ENCODE measurements at regions not wholly inside any gene's neighbourhood (a gene's known extent, or its start where the extent isn't known, plus 50 kb on each side); places are given as distances from the start of the nearest gene placed in this dataset.
"Not testable (repeated sequence)": the region's sequence is repeated elsewhere in the genome, so short reads cannot be mapped to it uniquely, and the experiment has no call there.

DNA sequence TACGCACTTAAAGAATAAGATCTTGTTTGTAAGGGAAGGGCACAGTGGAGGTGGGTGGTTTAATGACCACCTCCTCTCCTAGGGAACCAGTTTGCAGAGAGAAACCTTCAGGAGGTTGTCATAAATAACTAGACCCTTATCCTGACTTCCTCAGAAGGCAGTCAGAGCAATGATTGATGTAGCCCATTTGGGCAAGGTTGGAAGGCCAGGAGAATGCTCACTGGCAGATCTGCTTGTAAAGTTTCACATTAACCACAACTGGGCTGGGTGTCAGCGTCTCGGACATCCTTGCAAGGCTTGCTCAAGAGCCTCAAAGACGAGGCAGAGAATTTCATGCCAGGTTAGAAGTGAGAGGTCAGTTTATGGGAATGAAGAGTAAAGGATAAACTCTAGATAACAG lies 87.6 kb upstream of the TRABD2B start:
- no peak for DNase-seq (ENCODE audit: low spot score)

DNA sequence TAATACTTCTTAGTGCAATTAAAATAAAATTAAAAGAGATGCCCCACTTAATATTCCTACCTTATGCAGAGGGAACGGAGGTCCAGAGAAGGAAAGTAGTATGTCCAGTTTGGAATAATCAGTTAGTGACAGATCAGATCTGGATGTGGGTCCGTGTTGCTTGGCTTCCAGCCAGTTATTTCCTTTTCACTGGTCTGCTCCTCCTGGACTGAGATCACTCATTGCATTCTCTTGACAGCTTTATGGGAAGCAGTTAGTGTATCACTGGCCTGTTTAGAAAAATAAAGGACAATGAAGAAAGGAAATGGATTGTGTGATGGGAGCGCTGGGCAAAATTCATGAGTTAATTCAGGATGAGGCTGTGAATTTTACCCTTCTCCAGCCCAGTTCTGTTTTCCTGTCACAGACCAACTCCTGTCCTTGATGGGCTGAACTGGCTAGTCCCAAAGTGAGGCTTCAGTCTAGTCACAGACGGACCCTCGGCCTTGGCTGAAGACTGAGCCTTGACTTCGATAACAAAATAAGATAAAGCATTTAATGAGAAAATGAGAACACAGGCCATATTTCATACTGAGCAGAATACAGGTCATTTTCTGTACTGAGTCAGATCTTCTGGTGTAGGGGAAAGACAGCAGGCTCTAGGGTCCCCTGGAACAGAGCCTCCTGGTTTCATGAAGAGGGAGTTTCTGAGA lies 85.2 kb upstream of the TRABD2B start:
- DNase-seq (ENCODE audit: low spot score): no peak

DNA sequence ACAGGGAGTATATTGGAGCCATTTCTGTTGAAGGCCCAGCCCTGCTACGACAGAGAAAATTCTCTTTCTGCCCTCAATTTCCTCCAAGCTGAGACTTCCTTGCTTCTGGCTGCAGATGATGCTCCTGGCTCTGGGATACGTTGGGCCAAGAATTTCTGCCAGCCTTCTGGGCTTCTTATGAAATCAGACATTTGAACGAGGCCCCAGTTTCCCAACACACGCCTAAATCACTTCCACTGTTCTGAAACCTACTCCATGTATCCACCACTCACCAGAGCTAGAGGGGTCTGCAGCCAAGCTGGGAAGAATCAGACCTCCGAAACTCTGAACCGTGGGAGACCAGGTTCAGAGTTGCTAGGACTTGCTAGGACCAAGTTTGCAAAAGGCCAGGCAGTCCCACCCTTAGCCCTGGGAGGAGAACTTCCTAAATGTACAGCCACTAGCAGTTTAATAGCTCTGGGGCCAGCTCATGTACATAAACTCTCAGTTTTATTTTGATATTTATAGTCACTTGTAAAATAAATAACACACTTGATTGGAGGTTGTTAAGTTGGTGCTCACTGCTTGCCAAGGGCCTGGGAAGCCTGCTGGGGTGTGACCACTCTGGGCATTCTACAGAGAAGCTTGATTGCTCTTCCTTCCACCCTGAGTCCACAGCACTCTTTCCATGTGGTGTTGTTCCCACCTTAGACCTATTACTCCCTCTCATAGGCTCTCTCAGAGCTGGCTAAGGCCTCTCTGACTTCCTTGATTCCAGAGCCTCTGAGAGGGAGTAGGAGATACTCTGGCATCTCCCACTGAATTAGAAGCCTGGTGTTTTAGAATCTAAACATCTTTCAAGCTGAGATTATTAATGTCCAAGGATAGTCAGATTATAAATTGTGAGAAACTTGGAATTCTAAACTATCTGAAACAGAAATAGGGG lies 83.4 kb upstream of the TRABD2B start:
- no peak for DNase-seq (ENCODE audit: low spot score)

DNA sequence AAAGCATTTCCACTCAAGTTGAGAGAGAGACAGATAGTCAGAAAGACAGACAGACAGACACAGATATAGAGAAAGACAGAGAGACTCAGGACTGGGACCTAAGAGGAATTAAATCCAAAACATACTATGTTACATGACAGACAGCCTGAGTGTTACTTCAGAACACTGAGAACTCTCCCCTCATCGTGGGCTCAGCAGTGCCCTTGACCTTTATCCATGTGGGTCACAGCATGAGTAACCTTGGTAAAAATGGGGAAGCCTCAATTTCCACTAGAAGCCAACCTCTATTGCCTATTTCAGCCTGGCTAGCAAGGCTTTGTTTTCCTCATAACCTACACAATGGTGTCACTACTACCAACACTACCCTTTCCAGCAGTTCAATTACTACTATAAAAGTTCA lies 81.9 kb upstream of the TRABD2B start:
- no peak for DNase-seq (ENCODE audit: low spot score)

DNA sequence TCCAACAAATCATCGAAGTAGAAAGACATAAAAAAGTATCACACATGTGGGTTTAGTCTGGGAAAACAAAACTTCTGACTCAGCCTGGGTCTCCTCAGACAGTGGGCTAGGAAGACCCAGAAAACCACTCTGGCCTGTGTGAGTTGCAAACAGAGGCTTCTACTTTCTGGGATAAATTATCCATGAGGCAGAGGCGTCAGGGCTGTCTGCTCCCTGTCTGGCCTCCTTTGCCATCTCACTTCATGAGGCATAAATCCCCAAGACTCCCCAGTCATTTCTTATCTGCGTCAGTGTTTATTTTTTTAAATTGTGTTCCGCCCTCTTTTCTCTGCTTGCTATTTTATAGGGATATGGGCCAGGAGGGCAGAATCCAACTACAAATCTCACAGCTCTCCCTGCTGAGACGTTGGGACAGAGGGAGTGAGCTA lies 80.6 kb upstream of the TRABD2B start:
- no peak for DNase-seq (ENCODE audit: low spot score)

DNA sequence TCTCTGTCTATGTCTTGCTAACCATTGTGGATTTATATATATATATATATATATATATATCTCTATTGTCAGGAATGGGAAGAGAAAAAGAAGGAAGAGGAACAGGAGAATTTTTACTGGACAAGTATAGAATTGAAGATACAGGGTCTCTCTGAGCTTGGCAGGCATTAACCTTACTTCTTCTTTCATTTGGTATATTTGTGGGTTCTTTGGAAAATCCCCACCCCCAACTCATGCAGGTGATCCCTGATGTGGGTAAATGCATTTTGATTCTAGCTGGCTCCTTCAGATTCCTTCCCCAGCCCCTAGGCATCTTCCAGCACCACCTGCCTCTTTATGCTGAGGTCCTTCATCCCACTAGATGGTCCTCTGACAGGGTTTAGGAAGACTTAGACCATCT lies 78.8 kb upstream of the TRABD2B start:
- no peak for DNase-seq (ENCODE audit: low spot score)

DNA sequence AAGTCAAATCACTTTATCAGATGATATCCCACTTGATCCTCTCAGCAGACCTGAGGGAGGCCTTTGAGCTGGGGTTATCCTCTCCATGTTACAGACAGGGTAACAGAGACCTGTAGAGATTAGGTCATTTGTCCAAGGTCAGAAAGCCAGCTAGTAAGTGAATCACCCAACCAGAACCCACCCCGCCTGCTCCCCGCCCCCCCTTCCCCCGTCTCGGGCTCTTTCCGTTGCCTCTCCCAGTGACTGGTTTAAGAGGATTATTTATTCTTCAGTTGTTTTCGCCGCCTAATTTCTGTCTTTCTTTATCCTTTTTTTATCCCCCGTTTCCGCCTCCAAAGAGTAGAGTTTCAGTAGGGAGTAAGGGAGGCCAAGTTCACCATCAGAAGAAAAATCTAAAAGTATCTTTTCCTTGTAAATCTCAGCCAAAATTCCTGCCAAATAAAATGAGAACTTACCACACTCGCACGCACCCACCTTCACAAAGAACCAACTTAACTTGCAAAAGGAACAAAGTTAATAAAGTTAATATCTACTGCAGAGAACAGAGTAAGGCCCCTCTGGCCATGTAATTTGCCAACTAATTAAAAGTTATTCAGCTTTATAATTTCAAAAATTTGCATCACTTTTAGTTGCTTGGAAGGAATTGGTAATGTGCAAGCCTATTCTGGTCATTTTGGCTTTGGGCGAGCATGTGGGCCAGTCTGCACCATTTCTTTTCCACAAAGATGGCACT lies 76.8 kb upstream of the TRABD2B start:
- no peak for DNase-seq (ENCODE audit: low spot score)

DNA sequence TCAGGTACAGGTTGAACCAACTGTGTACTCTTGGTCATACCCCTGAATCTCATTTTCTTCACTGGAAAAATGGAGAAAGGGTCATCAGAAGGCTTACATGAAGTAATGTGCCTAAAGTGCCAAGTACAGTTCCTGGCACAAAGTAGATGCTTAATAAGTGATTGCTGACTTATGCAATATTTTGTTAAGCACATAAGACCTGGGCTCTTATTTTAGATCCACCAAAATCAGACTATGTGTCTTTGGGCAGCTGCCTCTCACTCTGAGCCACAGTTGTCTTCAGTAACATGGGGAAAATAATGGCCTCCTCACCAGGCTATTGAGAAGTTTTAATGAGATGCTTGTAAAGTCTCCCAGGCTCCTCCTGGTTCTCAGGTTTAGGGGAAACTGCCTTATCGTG lies 74.3 kb upstream of the TRABD2B start:
- DNase-seq (ENCODE audit: low spot score): no peak

DNA sequence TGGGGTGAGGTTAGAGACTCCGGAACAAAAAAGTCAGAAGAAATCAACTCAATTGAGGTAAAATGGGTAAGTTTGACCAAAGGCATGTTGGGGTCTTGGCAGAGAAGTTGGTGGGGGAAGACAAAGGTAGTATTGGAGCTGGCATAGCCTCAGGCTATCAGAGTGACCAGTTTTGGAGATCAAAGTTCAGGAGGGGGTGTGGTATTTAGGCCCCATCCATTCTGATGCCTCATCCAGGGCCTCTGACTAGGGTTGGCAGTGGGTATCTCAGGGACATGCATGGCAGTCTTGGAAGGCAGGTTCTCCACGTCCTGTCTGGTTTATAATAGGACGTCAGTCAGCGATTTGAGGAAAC lies 73.2 kb upstream of the TRABD2B start:
- no peak for DNase-seq (ENCODE audit: low spot score)

DNA sequence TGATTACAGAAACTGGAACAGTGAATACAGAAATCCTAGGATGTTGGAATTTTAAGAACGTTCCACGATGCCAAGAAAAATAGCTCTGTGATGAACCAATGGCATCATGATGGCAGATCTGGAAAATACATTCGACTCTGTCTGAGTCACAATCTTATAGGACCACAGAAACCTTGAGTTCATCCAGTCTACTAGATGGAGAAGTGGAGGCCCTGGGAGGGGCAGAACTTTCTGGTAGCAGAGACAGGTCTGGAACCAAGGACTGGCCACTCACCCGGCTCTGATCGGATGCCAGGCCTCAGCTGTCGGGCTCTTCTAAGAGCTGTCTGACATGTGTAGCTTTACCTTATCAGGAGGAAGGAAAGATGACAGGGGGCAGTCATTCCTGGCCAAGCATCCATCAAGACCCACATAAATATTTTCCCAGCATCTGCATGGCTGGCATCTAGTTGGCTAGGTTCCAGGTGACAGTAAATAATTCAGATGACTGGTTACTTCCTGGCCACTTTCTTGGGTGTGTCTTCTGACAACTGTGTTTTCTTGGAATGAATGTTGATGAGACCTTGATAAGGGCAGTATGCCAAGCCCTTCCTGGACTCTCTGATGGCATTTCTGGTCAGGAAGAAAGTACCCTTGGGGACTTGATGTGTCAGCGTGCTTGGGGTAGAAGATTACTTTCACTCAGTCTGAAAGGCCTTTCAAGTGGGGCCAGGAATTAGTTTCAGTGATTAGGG lies 72.6 kb upstream of the TRABD2B start:
- no peak for DNase-seq (ENCODE audit: low spot score)

DNA sequence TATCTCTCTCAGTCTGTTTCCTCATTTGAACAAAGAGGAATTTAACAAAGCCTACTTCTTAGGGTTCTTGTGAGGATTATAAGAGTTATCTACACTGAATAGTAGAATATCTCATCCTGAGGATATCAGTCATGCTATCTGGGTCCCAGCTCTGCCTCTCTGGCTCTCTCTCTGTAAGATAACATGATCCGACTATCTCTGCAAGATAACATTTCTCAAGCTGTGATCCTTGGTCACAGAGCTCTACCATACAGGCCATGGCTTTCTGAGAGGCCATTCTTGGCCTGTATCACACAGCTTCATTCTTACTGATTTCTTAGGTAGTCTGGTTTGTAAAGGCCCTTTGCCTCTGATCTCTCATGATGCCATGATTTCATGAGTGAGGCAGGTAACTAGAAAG lies 71.0 kb upstream of the TRABD2B start:
- no peak for DNase-seq (ENCODE audit: low spot score)

DNA sequence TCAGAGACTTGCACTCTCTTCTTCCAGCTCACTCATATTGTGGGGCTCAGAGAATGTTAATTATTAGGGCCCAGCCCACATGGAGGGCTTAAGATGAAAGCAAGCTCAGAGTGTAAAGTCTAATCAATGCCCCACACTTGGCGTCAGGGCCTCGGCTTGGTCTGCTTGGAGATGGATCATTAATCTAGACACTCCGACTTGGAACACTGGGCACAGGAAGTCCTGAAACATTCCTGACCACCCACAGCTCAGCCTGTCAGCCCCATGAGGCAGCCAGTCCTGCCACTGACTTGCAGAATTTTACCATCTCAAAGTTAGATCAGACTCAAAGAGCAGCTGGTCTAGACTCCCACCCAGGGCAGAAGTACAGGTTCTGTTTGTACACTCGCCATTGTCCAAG lies 69.8 kb upstream of the TRABD2B start:
- DNase-seq (ENCODE audit: low spot score): no peak

DNA sequence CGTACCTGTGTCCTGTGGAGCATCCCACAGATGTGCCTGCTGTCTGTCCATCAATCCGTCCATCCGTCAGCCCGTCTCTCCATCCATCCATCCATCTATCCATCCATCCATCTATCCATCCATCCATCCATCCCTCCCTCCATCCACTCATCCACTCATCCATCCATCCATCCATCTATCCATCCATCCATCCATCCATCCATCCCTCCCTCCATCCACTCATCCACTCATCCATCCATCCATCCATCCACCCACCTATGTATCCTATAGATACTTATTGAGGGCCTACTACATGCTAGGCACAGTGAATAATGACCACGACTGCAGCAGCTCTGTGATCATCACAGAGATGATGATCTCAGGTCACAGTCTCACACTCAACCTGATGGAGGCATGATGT lies 67.5 kb upstream of the TRABD2B start:
- not testable (repeated sequence) for DNase-seq (ENCODE audit: low spot score)

DNA sequence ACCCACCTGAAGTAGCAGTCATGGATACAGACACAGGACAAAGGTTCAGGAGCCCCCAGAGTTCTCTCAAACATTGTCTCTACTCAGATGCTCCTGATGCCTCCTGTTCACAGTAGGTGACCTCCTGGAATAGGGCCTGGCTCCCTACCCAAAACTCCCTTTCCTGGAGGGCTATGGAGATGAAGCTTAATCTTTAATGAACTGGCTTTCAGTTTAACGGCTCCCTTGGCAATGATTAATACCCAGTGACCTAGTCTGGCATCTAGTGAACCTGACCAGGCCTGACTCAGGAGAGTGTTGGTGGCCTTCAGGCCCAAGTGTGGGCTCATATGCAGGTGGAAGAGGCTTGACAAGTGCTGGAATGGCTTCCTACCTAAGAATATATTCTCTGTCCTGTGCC lies 65.2 kb upstream of the TRABD2B start:
- no peak for DNase-seq (ENCODE audit: low spot score)

DNA sequence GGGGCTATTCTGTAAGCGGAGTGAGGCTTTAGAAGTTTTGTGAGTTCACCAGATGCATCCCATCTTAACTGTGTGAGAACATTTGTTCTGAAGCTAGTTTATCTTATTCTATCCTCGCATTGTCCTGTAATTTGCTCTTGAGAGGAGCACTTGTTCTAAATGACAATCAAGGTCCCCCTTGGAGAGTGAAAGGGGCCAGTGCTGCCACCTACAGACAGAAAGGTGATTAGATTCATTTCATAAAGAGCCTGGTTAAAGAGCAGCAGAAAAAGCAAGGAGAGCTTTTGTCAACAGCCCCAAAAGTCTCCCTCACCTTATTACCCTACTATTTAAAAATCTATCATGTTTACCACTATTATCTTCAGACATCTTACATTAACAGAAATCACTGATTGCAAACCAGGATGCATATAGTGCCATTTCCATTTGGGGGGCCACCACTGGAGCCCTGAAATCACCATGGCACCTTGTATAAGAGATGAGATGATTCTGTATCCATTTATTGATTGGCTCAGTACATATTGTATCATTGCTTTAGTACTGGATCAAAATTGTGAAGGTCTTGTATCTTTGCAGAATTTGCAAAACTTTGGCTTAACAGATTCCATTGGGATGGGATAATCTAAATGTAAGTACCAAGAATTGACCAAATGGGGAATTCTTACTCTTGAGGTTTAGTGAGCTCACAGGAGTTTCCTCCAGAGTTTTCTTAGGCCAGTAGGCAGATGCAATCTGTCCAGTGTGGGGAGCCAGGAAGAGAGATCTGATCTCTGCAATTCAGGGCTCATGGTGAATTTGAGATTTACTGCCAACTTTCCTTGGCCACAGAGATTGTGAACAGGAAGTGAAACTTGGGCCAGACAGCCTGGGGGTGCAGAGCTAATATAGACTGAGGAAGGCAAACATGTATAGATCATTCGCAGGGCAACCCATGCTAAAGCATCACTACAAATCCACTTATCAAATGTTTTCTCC lies 64.3 kb upstream of the TRABD2B start:
- no peak for DNase-seq (ENCODE audit: low spot score)

DNA sequence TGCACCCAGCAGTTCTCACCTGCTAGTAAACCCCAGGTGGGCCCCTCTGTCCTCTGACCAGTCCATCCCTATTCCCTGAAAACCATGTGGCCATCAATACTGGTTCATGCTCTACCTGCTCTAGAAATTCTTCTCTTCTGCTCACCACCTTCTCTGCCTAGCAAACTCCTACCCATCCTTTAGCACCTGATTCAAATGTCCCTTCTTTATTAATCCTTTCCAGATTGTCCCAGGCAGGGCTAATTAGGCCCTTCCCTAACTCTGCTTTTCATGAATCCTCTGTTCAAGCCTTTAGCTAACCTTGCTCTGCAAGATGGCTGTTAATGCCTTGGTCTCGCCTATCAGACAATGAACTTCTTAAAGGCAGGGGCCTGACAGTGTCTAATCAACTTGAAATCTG lies 62.1 kb upstream of the TRABD2B start:
- no peak for DNase-seq (ENCODE audit: low spot score)

DNA sequence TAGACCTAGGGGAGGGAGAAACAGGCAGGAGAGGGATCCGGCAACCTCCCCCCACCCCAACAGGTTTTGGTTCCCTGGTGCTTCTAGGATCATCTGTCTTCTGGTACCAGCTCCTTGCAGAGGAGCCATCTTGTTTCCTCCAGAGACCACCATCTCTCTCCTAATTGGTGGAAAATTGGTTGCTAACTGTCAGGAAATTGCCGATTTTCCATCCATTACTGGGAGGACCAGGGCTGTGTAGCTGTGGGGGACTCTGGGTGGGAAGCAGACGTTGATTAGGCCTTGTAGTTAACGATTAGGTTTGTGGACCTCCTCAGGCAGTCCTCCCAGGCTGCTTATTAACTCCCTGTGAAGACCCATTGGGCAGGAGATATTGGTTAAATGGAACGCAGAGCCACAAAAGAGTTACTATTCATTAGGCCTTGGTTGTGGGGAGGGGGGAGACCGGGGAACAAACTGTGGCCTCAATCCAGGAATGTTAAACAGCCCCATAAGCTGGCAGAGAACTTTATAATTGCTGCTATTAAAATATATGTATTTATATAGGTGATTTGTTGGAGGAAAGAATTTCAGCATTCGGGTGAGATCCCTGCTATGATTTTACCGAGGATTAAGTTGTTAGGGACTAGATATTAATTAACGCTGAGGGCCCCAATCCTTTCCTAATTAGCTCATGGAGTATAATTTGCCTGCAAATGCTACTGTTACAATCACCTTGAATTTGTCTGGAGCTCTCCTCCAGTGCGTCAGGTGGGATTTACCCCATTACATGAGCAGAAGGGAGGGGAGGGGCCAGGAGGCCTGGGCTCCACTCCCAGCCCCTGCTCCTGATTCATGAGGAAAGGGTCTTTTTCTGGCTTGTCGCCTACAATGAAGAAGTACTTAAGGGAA lies 61.2 kb upstream of the TRABD2B start:
- no peak for DNase-seq (ENCODE audit: low spot score)

DNA sequence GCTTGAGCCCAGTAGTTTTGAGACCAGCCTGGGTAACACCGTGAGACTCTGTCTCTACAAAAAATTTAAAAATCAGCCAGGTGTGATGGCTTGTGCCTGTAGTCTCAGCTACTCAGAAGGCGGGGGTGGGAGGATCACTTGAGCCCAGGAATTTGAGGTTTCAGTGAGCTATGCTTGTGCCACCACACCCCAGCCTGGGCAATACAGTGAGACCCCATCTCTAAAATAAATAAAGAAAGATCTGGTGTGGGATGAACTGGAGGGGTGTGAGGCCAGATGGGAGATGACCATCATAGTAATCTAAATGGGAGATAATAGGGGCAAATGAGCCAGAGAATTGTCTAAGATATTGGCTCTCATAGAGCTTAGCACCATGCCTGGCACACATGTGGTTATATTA lies 60.1 kb upstream of the TRABD2B start:
- DNase-seq (ENCODE audit: low spot score): no peak

DNA sequence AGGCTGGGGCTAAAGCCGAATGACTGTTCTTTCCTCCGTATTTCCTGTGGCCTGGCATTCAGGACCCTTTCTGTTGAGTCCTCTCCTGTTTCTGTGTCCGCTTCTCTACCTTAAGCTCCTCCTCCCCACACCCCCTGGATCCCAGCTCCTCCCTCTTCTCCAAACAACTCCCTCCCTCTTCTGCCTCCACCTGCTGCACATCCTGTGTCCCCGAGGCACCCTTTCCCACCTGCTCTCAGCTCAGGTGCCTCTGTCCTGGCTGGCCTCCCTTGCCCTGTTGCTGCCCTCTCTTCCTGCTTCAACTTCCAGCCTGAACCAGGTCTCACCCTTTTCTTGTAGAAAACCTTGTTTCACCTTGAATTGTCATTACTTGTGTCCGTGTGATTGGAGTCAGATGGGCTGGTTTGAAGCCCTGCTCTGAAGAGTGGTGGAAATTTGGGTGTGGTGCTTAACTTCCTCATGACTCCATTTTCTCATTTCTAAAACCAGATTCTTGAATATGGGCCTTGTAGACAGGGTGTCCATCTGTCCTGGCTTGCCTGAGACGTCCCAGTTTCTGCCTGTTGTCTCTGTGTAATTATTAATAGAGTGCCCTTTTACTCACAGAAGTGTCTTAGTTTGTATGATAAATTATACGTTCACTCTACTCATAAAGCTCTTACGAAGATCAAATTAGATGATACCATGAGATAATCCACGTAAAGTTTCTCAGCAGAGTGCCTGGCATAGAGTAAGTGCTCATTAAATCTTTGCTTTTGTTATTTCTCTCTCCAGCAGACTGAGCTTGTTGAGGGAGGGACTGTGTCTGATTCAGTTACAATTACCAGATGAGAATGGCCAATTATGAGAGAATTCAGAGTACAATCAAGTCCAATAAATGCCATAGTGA lies 58.9 kb upstream of the TRABD2B start:
- DNase-seq (ENCODE audit: low spot score): no peak

All from CD4-positive, alpha-beta T cell treated with Interleukin-6 at 100 ng/mL for 8 hours (primary cell).